ENCODE measurements at regions not wholly inside any gene's neighbourhood (a gene's known extent, or its start where the extent isn't known, plus 50 kb on each side); places are given as distances from the start of the nearest gene placed in this dataset.

DNA sequence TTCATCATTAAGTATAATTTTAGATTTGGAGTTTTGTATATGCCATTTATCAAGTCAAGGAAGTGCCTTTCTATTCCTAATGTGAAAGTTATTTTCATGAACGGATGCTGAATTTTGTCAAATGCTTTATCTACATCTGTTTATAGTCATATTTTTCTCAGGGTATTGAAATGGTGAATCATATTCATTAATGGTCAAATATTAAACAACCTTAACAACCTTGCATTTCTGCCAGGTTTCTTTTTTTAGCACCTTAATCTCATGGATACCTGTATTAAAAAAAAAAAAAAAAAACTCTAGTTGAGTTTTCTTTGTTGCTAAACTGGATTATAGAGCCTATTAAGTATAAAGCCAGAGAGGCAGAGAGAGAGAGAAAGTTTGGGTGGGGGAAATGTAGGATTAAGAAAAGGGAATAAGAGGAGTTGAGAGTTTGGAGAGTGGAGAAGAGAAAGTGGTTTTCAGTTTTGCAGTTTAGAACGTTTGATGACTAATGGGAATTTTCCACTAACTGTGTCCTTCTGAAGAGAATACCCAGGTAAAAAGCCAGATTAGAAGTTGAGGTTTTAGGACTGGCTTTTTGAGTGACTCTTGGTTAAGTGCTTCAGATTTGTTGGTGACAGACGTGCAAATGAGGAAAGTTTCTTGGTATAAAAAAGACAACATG, 305.0 kb downstream of the HLX start:
- in situ Hi-C loops (cut with HindIII; ENCODE audit: low sequenced_read_pairs) = no loop called here

DNA sequence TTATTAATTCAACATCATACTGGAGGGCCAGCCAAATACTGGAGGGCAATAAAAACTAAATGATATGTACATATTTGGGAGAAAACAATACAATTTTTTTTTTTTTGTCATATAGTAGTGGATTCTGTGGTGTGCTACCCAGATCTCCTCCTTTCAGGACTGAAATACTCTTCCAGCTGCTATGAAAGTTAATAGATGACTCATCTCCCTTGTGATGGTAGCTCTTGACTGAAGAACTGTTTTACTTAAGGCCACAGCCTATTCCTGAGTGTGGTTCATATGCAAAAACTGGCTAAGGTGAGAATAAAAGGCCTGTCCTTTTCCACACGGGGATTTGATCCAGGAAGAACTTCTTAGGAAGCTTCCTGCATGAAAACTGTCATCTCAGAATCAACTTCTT, 307.9 kb downstream of the HLX start:
- in situ Hi-C loops (cut with HindIII; ENCODE audit: low sequenced_read_pairs) = loop anchor here (5.0 kb wide), 1 partner anchor 60 kb away; no protein-coding TSS in a partner anchor

DNA sequence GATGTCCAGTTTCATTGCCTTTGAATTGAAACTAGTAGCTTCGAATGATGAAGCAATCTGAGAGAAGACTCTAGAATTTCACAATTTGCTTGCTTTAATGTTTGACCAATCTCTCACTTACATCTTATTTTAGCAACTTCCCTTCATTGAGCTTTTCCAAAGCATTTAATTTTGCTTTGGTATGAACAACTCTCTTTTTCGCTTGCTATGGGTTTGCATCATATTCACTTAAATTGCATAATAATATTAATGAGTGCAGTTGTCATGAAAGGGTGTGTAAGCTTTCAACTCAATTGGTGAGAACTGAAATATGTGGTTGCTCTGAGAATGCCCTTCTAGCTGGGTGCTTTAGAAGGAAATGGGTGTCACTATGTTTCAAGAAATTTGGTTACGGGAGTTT, 309.2 kb downstream of the HLX start:
- in situ Hi-C loops (cut with HindIII; ENCODE audit: low sequenced_read_pairs) = loop anchor here (5.0 kb wide), 1 partner anchor 59 kb away; no protein-coding TSS in a partner anchor

DNA sequence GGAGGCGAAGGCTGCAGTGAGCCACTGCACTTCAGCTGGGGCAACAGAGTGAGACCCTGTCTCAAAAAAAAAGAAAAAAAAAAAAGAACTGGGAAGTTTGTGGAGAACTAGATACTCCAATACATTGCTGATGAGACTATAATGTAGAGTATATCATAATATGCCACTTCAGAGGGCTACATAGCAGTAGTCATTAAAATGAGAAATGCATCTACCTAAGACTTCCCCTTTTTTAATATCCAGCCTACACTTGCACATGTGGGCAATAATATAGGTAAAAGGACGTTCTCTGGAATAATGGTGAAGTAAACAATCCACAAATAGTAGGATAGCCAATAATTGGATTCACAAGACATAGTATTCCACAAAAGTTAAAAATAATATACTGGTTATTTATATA, 311.0 kb downstream of the HLX start:
- in situ Hi-C loops (cut with HindIII; ENCODE audit: low sequenced_read_pairs) = no loop called here

DNA sequence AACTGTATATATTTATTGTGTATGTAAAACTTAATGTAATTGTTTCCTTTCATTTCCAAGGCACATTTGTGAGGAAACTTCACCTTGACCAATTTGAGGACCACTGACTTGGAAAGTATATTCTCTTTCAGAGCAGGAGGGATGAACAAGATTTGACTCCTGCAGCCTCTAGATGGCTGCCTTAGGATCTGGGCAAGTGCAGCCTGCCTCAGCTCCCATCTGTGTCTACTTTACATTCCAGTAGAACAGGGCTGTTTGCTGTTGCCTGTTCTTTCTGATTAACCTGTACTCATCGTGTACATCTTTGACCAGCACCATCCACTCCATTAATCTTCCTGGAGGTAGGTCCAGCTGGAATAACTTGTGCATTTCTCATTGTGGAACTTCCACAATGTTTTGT, 312.8 kb downstream of the HLX start:
- in situ Hi-C loops (cut with HindIII; ENCODE audit: low sequenced_read_pairs) = no loop called here

DNA sequence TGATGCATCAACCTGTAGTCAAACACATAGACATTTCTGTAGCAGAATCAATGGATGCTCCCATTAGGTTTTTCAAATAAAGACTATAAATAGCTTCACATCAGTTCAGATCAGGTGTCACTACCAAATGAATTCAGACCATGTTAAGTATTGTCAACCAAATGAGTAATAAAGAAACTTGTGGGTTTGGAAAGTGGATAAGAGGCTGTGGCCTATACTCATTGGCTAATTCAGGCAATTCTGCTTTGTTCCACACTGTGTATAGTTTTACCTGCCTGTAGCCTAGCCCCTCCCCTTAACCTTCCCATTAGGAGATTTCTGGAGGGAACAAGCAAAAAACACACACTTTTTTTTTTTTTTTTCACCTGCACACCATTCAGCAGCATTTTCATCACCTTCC, 321.2 kb downstream of the HLX start:
- in situ Hi-C loops (cut with HindIII; ENCODE audit: low sequenced_read_pairs) = no loop called here

DNA sequence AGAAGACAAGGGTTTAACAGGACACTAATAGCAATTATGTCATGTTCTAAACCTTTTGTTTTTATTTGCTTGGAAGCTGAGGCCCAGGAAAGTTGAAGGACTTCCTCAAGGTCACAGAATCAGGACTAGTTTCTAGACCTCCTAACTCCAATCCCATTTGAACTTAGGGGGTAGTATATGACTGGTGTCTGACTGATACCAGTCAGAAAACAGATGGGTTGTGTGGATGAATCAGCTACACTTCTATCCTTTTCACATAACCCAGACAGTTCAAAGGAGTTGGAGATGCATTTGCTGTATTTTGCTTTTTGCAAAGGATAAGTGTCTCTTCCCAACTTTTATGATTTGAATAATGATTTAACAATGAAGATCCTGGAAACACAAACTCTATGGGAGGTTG, 322.5 kb downstream of the HLX start:
- in situ Hi-C loops (cut with HindIII; ENCODE audit: low sequenced_read_pairs) = no loop called here

DNA sequence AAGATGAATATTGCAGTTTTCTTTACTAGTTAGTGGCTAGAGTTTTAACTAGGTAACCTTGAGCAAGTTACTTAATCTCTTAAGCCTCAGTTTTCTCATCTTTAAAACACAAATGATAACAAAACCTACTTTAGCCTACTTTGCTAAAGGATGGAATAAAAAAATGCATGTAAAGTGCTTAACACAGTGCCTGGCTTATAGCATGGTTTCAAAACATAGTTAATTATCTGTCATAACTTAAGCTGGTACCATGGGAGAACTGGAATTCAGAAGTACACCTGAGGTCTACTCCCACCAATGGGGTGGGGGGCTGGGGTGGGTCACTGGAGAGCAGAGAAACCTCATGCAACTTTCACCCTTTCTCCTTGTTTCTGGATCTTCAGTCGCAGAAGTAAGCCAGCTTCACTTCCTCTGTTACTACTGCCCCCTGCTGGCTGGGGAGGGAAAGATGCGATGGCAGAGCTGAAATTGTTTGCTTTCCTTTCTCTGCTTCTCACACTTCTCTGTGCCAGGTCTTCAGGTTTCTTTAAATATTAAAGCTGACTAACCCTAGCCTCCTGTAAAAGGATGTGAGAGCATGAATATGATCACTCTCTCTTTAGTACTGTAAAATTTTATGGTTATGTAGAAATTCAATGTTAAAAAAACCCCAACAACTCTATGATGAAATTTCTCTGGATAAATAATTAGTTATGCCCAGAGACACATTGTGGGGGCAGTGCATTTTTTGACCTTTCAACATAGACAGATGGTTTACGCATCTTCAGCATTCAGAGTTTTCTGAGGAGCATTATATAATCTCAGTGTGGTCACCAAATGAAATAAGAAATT, 324.2 kb downstream of the HLX start:
- in situ Hi-C loops (cut with HindIII; ENCODE audit: low sequenced_read_pairs) = no loop called here

DNA sequence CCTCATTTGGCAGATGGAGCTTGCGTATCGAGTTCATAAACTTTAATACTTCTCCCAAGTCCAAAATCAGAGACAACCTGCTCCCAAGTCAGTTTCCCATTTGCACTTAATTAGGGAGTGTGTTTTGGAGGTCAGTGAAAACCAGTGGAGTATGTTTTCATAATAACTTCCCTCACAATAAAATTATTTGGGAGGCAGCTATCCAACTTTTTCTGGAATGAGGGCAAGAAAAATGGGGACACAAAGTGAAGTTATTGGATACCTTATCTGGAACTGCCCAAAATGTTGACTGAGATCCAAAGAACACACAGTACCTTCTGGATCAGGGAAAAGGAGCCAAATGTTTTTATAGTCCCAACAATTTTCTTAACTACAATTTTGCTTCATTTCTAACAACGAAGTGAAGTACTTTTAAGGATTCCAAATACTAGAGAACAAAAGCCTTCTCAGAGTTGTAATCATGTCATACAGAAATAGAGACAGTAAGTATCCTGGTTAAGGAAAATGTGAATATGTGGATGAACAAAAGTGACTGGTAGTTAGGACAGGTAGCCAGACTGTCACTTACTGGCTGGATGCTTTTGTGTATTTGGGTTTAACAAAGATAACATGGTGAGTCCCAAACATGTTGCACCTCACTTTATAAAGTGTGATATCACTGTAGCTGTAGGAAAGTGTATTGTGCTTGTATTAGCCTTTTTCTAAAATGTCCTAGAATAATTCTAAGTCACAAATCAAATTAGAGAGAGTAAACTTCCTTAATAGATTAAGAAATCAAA, 325.0 kb downstream of the HLX start:
- in situ Hi-C loops (cut with HindIII; ENCODE audit: low sequenced_read_pairs) = no loop called here

DNA sequence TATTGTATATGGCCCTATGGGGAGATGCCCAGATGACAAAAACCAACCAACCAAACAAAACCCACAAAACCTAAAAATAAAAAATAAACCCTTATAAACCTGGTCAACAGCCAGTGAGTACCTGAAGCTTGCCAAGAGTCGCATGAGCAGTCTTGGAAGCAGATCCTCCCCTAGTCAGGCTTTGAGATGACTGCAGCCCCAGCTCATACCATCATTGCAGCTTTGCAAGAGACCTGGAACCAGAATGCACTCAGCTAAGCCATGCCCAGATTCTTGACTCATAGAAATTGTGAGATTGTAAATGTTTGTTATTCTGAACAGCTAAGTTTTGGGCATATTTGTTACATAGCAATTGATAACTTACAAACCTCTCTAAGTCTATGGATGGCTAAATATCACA, 326.8 kb downstream of the HLX start:
- in situ Hi-C loops (cut with HindIII; ENCODE audit: low sequenced_read_pairs) = no loop called here

DNA sequence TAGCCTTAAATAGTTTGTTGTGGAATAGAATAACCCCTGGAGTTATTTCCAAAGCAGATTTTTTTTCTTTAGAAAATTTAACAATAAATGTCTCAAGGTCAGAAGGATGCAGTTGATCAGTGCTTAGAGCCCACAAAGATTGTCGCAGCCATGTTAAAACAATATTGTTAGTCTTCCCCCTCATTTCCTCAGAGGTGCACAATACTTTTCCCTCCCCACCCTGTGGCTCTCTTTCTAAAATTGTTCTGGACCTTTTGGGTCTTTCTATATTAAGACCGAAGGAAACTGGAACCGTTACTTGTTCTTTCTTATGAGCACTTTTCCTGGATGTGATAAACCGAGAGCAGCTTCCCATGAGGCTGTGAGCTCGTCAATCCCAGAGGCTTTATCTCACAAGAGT, 333.7 kb downstream of the HLX start:
- in situ Hi-C loops (cut with HindIII; ENCODE audit: low sequenced_read_pairs) = no loop called here

DNA sequence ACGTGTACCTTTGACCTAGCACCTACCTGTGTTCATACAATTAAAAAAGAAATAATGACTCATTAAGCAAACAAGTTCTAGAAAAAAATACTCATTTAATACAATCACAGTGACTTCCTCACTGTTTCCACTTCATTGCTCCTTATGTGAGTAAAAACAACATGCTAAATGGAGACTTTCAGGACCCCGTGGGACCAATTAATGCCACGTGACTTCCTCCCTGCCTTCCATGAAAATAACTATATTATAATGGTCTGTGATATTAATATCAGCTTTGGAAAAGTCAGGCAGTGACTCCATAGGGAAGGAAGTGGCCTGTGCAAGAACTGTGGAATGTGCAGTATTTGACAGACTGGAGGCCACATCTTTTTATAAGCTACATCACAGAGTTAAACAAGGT, 337.8 kb downstream of the HLX start:
- in situ Hi-C loops (cut with HindIII; ENCODE audit: low sequenced_read_pairs) = no loop called here

DNA sequence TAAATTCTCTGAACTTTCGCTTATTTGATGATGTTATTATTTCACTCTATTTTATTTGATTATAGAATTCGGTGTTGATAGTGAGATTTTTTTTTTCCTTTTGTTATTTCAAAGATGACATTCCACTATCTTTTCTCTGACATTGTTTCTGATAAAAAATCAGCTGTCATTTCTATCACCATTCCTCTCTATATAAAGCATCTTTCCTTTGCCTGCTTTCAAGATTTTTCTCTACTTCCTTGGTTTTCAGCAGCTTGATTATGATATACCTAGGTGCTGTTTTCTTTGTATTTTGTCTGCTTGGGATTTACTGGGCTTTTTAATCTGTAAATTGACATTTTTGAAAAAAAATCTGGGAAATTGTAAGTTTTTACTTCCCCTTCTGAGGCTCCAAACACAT, 344.0 kb downstream of the HLX start:
- in situ Hi-C loops (cut with HindIII; ENCODE audit: low sequenced_read_pairs) = no loop called here

DNA sequence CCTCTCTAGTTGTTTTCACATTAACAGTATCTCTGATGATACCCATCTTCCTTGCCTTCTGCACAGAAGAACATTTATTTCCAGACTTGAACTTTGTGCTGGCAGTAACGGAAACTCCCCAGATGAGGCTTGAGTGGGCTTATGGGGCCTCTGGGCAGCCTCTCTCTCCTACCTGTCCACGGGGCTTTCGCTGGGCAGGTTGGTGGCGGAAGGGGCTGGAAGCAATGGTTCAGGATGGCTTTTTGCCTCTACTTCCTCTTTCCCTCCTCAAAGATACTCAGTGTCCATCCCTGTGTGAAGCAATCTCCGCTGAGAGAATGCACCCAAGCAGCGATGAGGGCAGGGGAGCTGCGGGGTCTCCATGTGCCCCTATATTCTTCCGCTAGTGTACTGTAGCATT, 348.2 kb downstream of the HLX start:
- in situ Hi-C loops (cut with HindIII; ENCODE audit: low sequenced_read_pairs) = no loop called here

DNA sequence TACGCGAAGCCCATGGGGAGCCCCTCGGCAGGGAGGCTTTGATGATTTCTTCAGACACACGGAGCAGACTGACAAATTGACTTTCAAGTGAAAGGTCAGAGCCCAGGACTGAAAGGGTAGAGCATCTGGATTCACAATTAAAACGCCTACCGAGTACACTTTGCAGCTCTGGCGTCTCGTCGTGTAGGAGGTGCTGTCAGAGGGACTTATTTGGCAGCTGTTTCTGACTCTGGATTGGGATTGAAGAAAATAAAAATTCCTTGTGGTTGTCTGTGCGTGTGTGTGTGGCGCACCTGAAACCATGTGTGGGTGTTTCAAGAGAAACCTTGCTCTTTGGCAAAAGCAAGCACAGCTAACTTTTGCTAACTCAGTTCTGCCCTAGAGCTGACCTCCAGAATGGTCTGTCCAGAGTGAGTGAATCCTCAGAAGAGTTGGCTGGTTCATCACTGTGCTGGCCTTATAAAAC, 348.7 kb downstream of the HLX start:
- in situ Hi-C loops (cut with HindIII; ENCODE audit: low sequenced_read_pairs) = no loop called here

DNA sequence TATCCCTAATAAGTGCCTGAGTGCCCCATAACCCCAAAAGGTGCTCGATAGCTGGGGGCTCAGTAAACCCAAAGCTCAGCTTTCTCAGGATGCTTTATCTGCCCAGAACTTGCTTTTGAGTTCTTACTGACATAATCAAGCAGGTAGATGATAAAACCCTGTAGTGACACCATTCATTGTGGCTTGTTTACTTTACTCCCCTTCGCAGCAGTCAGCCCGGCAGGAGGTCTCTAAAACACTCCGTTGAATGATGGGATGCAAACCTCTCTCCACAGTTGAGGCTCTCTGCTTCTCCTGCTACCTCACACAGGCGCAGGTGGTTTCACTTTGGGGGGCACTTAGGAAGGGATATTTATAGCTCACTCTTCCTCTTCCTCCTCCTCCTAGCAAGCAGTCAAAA, 349.4 kb downstream of the HLX start:
- in situ Hi-C loops (cut with HindIII; ENCODE audit: low sequenced_read_pairs) = no loop called here

DNA sequence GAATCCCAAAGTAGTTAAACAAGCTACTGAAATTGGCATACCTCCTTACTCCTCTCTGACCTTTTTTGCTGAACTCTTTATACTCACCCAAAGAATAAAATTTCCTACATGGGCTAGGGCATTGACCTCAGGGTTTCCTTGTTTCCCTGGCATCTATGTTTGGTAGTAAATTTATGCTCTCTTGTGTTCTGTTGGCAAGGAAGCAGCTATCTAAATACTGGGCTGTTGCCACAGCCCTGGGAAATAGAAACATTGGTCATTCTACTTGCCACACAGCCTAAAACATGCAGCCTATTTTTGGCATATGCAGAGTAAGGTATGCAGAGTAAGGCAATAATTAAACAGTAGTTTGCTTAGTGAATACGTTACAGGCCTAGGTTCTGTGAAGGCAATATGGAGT, 351.4 kb downstream of the HLX start:
- in situ Hi-C loops (cut with HindIII; ENCODE audit: low sequenced_read_pairs) = no loop called here

DNA sequence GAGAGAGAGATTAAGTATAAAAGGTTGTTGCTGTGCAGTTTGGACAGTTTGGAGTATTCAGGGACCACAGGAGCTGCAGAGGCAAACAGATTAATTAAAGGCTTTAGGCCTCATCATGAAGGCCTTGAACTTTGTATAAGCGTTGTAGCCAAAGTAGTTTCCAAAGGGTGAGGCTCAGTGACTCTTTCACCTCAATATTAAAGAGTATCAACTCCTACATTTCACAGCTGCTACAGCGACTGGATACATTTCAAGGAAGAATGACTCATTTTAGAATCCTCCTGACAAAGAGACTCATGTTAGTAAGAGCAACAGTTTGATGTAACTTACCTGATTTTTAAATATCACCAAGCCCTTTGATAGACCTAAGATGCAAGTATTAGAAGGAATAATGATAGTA, 355.5 kb downstream of the HLX start:
- in situ Hi-C loops (cut with HindIII; ENCODE audit: low sequenced_read_pairs) = no loop called here

DNA sequence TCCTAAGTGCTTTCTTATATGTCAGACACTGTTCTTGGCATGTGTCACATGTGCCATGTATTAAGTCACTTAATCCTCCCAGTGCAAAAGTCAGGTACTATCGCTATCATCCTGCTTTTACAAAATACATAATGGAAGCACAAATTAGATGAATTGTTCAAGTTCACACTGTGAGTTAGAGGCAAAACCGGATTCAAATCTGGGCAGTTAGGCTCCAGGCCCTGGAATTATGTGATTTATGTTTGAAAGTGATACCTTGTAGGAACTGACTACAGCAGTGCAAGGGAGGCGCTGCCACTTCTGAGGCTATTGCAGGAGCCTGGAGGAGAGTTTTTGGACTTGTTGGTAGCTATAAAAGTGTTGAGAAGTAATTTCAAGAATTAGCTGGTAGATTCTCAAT, 358.3 kb downstream of the HLX start:
- in situ Hi-C loops (cut with HindIII; ENCODE audit: low sequenced_read_pairs) = no loop called here

DNA sequence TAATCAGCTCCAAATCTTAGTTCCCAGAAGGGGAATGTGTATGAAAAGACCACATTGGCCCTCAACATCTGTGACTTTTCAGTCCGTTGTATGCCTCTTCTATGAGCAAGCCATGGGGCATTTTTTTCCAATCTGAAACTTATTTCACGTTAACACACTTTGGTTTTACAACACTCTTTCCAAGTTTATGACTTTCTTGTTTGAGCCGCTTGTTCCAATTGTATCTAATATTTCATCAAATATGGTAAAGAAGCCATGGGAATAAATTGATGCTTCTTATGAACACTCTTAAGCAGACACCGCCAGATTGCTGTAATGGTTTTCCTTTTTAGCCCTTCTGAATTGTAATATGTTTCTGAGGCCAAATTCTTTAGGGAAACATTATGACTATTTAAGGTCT, 359.9 kb downstream of the HLX start:
- in situ Hi-C loops (cut with HindIII; ENCODE audit: low sequenced_read_pairs) = no loop called here

DNA sequence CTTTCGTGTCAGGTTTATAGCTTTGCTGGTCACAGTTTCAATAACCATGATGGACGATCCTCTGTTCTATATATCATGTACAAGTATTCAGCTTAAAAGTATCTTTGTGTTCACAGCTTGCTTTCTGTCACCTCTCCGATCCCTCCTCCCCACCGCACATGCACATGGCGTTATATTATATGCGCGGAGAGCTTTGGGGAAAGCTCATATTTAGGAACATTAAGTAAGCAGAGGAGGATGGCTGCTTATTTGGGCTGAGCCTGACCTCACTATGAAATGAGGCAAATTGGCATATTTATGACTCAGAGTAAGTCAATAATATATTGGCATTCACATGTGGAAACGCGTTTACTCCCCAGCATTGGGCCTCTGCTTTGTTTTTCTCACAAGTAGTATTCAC, 360.5 kb downstream of the HLX start:
- in situ Hi-C loops (cut with HindIII; ENCODE audit: low sequenced_read_pairs) = no loop called here

DNA sequence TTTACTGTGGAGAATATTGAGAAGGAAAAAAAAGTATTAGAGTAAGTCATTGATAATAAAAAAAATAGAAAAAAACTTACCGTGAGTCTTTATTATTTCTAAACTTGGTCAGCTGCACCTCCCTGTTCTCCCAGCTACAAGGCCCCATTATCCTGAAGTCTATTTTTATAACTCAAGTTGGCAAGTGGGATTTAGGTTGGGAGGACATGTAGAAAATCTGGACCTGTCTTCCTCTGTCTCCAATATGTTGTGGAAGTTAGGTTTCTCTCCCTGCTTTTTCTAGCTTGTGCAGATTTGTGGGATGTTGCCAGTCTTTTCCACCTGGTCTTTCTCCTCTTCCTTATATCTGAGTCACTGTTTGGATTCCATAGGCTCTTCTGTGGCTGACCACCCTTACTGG, 361.4 kb downstream of the HLX start:
- in situ Hi-C loops (cut with HindIII; ENCODE audit: low sequenced_read_pairs) = no loop called here
